K562 (cell line): ENCODE measurements at regions not wholly inside any gene's neighbourhood (a gene's known extent, or its start where the extent isn't known, plus 50 kb on each side); places are given as distances from the start of the nearest gene placed in this dataset.

Experiments
- ATAC-seq: fragments of 200-7000 bp; cut with Tn5 transposase; 3 replicates; pipeline ENCODE4 v1.9.1; 2020; ENCODE audit warnings: moderate library complexity
- BruUV-seq: library from RNA; stranded (reverse); fragments of 400-500 nt; replicated peaks from 2 replicates; lab custom pipeline; 2021; lab: Mats Ljungman, UMichigan
- CTCF ChIA-PET: fragments of 300-600 bp; formaldehyde crosslinking; extraction: SDS; loops from one replicate; lab custom pipeline; 2021; ENCODE audit warnings: low intra/inter-chr PET ratio; lab: Yijun Ruan, JAX
- POLR2A ChIA-PET: fragments of 300-600, 350-650 bp; sonication (Branson Sonifier 250); formaldehyde crosslinking; extraction: SDS; loops from one replicate; lab custom pipeline; 2021; ENCODE audit warnings: antibody characterized with exemption, inconsistent platforms; lab: Yijun Ruan, JAX
- DNase-seq, 4 experiments: peaks; one replicate each; pipeline versions ENCODE4 v3.0.0 to v3.0.0-alpha.2; 2011 to 2018; ENCODE audit warnings: low spot score in 3 of 4, mixed read lengths in 3 of 4; ENCODE audit errors: extremely low read depth in 1 of 4
- FAIRE-seq: peaks from 2 replicates; lab custom pipeline; 2011; peaks lifted over from hg19 to GRCh38; lab: Jason Lieb, UNC
- H2AFZ ChIP-seq: 2 replicates; pipeline ENCODE4 v1.6.0; 2011; ENCODE audit warnings: low read depth, low read length, control low read depth, inconsistent platforms
- H3K27ac ChIP-seq: fragments of 200-600 bp; 3 replicates; pipeline ENCODE4 v1.8.0; 2011; ENCODE audit warnings: low read depth, mild to moderate bottlenecking, control low read depth, inconsistent platforms, low read length, moderate library complexity, mixed read lengths; ENCODE audit errors: extremely low read depth
- H3K27me3 ChIP-seq, 2 experiments: fragments of 300-600 bp in 1 of 2; 2 replicates in 1 of 2; 3 replicates in 1 of 2; pipeline versions ENCODE4 v1.6.0 to v1.8.0; 2011; ENCODE audit warnings: inconsistent platforms in 2 of 2, low read length in 2 of 2, mild to moderate bottlenecking in 1 of 2, mixed read lengths in 1 of 2, moderate library complexity in 1 of 2; ENCODE audit not compliant: control insufficient read depth in 2 of 2, insufficient read depth in 2 of 2
- H3K36me3 ChIP-seq: fragments of 300-600 bp; 3 replicates; pipeline ENCODE4 v1.8.0; 2011; ENCODE audit warnings: mild to moderate bottlenecking, low read length, inconsistent platforms; ENCODE audit not compliant: control insufficient read depth, insufficient read depth
- H3K4me1 ChIP-seq, 2 experiments: fragments of 200-600 bp in 1 of 2; replicated peaks in 1 of 2; 2 replicates in 1 of 2; 3 replicates in 1 of 2; pipeline versions ENCODE4 v1.5.1 to v1.8.0; 2011; ENCODE audit warnings: inconsistent platforms in 2 of 2, low read length in 2 of 2, mild to moderate bottlenecking in 1 of 2, mixed read lengths in 1 of 2, moderate library complexity in 1 of 2; ENCODE audit not compliant: control insufficient read depth in 2 of 2, insufficient read depth in 2 of 2
- H3K4me2 ChIP-seq: 2 replicates; pipeline ENCODE4 v1.6.1; 2011; ENCODE audit warnings: low read length, control low read depth, inconsistent platforms, mixed read lengths; ENCODE audit not compliant: insufficient read depth
- H3K4me3 ChIP-seq: fragments of 200-600 bp; sonication (generic), shearing (Covaris generic); 2 replicates; pipeline ENCODE4 v1.5.1; 2016; ENCODE audit warnings: control low read depth, inconsistent platforms
- H3K79me2 ChIP-seq: fragments of 200-600 bp; 3 replicates; pipeline ENCODE4 v1.8.0; 2011; ENCODE audit warnings: low read length, inconsistent platforms; ENCODE audit not compliant: control insufficient read depth, insufficient read depth
- H3K9ac ChIP-seq, 2 experiments: 2 replicates each; pipeline versions ENCODE4 v1.6.0 to v1.6.1; 2011; ENCODE audit warnings: low read depth in 2 of 2, low read length in 2 of 2, control low read depth in 1 of 2, inconsistent platforms in 1 of 2, mild to moderate bottlenecking in 1 of 2, mixed read lengths in 1 of 2; ENCODE audit not compliant: insufficient read depth in 1 of 2
- H3K9me1 ChIP-seq: one replicate; pipeline ENCODE4 v1.6.0; 2011; ENCODE audit warnings: inconsistent platforms, mild to moderate bottlenecking, low read length, moderate library complexity; ENCODE audit not compliant: control insufficient read depth, insufficient read depth
- H3K9me3 ChIP-seq: replicated peaks from 2 replicates; pipeline ENCODE4 v1.5.1; 2011; ENCODE audit warnings: low read depth, low read length, inconsistent platforms; ENCODE audit not compliant: control insufficient read depth, insufficient read depth
- H4K20me1 ChIP-seq: replicated peaks from 2 replicates; pipeline ENCODE4 v1.6.1; 2011; ENCODE audit warnings: low read length, inconsistent platforms, mixed read lengths; ENCODE audit not compliant: control insufficient read depth, insufficient read depth
- CAMTA2 ChIP-seq: fragments of 250-450 bp; sonication (Bioruptor Pico); conservative IDR thresholded peaks from 2 replicates; pipeline ENCODE4 v1.5.1; 2022
- FOXP4 ChIP-seq: sonication (generic); formaldehyde crosslinking; IDR thresholded peaks from 2 replicates; pipeline ENCODE4 v1.8.0; 2022; ENCODE audit warnings: mild to moderate bottlenecking, missing genetic modification reagents, borderline replicate concordance
- FUS ChIP-seq: fragments of 200-400 bp; formaldehyde crosslinking; optimal IDR thresholded peaks from 2 replicates; pipeline ENCODE3; 2017; ENCODE audit warnings: low read depth, low read length
- HNRNPK ChIP-seq: fragments of 200-400 bp; formaldehyde crosslinking; IDR thresholded peaks from one replicate; pipeline ENCODE4 v1.6.1; 2018; ENCODE audit warnings: mild to moderate bottlenecking, low read depth, low read length; ENCODE audit not compliant: poor library complexity, severe bottlenecking
- HNRNPLL ChIP-seq: fragments of 200-400 bp; formaldehyde crosslinking; IDR thresholded peaks from 2 replicates; pipeline ENCODE4 v1.6.1; 2017; ENCODE audit warnings: low read length, low read depth, mild to moderate bottlenecking; ENCODE audit not compliant: poor library complexity, severe bottlenecking
- LCOR ChIP-seq: sonication (generic); formaldehyde crosslinking; IDR thresholded peaks from 2 replicates; pipeline ENCODE4 v1.8.0; 2022; ENCODE audit warnings: mild to moderate bottlenecking, missing genetic modification reagents
- POLR2H ChIP-seq: IDR thresholded peaks from 2 replicates; pipeline ENCODE4 v1.6.1; 2016; ENCODE audit warnings: missing genetic modification characterization, low read depth, mild to moderate bottlenecking, control low read depth, missing compliant biosample characterization, moderate library complexity
- RAD21 ChIP-seq, 2 experiments: fragments of 250-450 bp in 1 of 2; fragments of 450-650 bp in 1 of 2; sonication (Bioruptor Pico) in 1 of 2; formaldehyde crosslinking in 1 of 2; IDR thresholded peaks in 1 of 2; conservative IDR thresholded peaks in 1 of 2; 2 replicates each; pipeline versions ENCODE4 v1.4.0 to v1.8.0; 2020 to 2022; ENCODE audit warnings: mild to moderate bottlenecking in 2 of 2, moderate library complexity in 1 of 2
- TEAD4 ChIP-seq, 2 experiments: sonication (generic) in 1 of 2; formaldehyde crosslinking in 1 of 2; IDR thresholded peaks; 2 replicates each; pipeline versions ENCODE4 v1.6.1 to v1.8.0; 2012 to 2022; ENCODE audit warnings: borderline replicate concordance in 1 of 2, inconsistent platforms in 1 of 2, low read length in 1 of 2, mild to moderate bottlenecking in 1 of 2, missing genetic modification reagents in 1 of 2
- THRAP3 ChIP-seq: fragments of 450-650 bp; IDR thresholded peaks from 2 replicates; pipeline ENCODE4 v1.6.1; 2016; ENCODE audit warnings: mild to moderate bottlenecking, inconsistent platforms, borderline replicate concordance
- ZNF174 ChIP-seq: fragments of 250-450 bp; sonication (Bioruptor Pico); IDR thresholded peaks from 2 replicates; pipeline ENCODE4 v1.4.0; 2020; ENCODE audit warnings: mild to moderate bottlenecking
- ZNF395 ChIP-seq: fragments of 200-800 bp; sonication (Bioruptor generic); IDR thresholded peaks from 2 replicates; pipeline ENCODE4 v1.6.1; 2017; ENCODE audit warnings: missing genetic modification characterization, missing compliant biosample characterization
- ZNF584 ChIP-seq: fragments of 200-800 bp; sonication (Bioruptor generic); IDR thresholded peaks from 2 replicates; pipeline ENCODE4 v1.6.1; 2016; ENCODE audit warnings: low read depth, mild to moderate bottlenecking, missing genetic modification characterization, missing compliant biosample characterization
- ZNF740 ChIP-seq, 3 experiments: fragments of 200-800 bp in 1 of 3; sonication (Bioruptor generic) in 1 of 3; sonication (generic) in 1 of 3; formaldehyde crosslinking in 1 of 3; IDR thresholded peaks; 2 replicates each; pipeline versions ENCODE4 v1.6.1 to v1.8.0; 2016 to 2022; ENCODE audit warnings: mild to moderate bottlenecking in 2 of 3, missing compliant biosample characterization in 2 of 3, missing genetic modification characterization in 2 of 3, missing genetic modification reagents in 1 of 3
- WGBS: fragments of 100-300 bp; shearing (Covaris generic); methylation state at CpG from one replicate; pipeline ENCODE4 v1.1.6; 2016; ENCODE audit warnings: low coverage, mixed read lengths; ENCODE audit not compliant: insufficient coverage; ENCODE audit errors: missing lambda C conversion rate; 5-methylcytosine and 5-hydroxymethylcytosine counted together
- in situ Hi-C: fragments of 300-500 bp; cut with MboI; formaldehyde crosslinking; loops from 4 replicates; pipeline ENCODE4 v1.15.0; 2018; ENCODE audit warnings: inconsistent platforms, mixed read lengths
- intact Hi-C: fragments of 100-400 bp; cut with micrococcal nuclease; formaldehyde crosslinking; loops from 2 replicates; pipeline ENCODE4 v1.14.2; 2022

GRCh38 chr5:88368201-88368600, 99.6 kb upstream of the TMEM161B start (continued):
- no peak for TF ChIP-seq TEAD4 (IDR thresholded peaks at IDR 0.05; ENCODE audit: low read length)
- no peak for TF ChIP-seq TEAD4 (CRISPR knock-in tag; IDR thresholded peaks at IDR 0.05; ENCODE audit: borderline replicate concordance)
- TF ChIP-seq LCOR, result no peak
- no peak for TF ChIP-seq ZNF395 (CRISPR knock-in tag)
- no peak for TF ChIP-seq FUS
- no peak for TF ChIP-seq ZNF174
- no peak for TF ChIP-seq RAD21 (CRISPR knock-in tag; conservative IDR thresholded peaks at IDR 0.05 in 1 of 2, IDR thresholded peaks at IDR 0.05 in 1 of 2)
- no peak for TF ChIP-seq ZNF584

- H3K27me3 ChIP-seq, result no peaks in the 10 kb centered on the region
- ChIA-PET POLR2A (interaction anchor here (0.7 kb wide), 1 partner anchor 11 kb away, joined by 3 read pairs; no protein-coding TSS in a partner anchor), CTCF (no interaction called here)
- H3K36me3 ChIP-seq, result no peaks in the 10 kb centered on the region
- no peak overlapping the region for H3K4me2 ChIP-seq
- no peaks in the 10 kb centered on the region for H3K79me2 ChIP-seq
- FAIRE-seq (no peak), ATAC-seq (no peak), DNase-seq (no peak)
- no TSS peak for BruUV-seq
- H2AFZ ChIP-seq, result no peak overlapping the region
- H3K27ac ChIP-seq, result no peak overlapping the region
- intact Hi-C loops (no loop called here), in situ Hi-C loops (no loop called here)
- no peak overlapping the region for H3K9ac ChIP-seq
- WGBS, result 4% methylated on average over 4 of the region's 4 CpGs
- no peaks in the 10 kb centered on the region for H3K9me3 ChIP-seq
- no peaks in the 10 kb centered on the region for H4K20me1 ChIP-seq
- H3K4me1 ChIP-seq, result no peaks in the 10 kb centered on the region
- H3K4me3 ChIP-seq, result no peak overlapping the region
- H3K9me1 ChIP-seq, result no peaks in the 10 kb centered on the region
- TF ChIP-seq CAMTA2 (CRISPR knock-in tag) (no peak), THRAP3 (no peak), HNRNPK (no peak), FOXP4 (CRISPR knock-in tag) (no peak), ZNF740 (CRISPR knock-in tag; IDR thresholded peaks at IDR 0.05) (no peak), ZNF740 (tag; IDR thresholded peaks at IDR 0.05) (no peak), HNRNPLL (no peak), POLR2H (tag) (no peak)
These were observed 96.3 kb upstream of the TMEM161B start for GRCh38 chr5:88364991-88365390.
